Right lung (tissue), 2 donors: ENCODE measurements at regions not wholly inside any gene's neighbourhood (a gene's known extent, or its start where the extent isn't known, plus 50 kb on each side); places are given as distances from the start of the nearest gene placed in this dataset.

Experiments
- DNase-seq, 2 donors: peaks; one replicate each; pipeline ENCODE4 v3.0.0-alpha.2; 2013

DNA sequence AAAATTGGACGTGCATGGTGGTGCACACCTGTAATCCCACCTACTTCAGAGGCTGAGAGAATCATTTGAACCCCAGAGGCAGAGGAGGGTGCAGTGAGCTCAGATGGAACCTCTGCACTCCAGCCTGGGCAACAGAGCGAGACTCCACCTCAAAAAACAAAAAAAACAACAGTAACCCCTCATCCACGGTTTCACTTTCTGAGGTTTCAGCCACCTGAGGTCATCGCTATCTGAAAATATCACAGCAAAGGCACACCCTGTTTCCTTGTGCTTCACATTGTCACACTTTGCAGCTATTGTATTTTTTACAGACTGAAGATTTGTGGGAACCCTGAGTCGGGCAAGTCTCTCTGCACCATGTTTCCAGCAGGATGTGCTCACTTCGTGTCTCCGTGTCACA lies 54.1 kb upstream of the FOXQ1 start:
- DNase-seq = no peak

DNA sequence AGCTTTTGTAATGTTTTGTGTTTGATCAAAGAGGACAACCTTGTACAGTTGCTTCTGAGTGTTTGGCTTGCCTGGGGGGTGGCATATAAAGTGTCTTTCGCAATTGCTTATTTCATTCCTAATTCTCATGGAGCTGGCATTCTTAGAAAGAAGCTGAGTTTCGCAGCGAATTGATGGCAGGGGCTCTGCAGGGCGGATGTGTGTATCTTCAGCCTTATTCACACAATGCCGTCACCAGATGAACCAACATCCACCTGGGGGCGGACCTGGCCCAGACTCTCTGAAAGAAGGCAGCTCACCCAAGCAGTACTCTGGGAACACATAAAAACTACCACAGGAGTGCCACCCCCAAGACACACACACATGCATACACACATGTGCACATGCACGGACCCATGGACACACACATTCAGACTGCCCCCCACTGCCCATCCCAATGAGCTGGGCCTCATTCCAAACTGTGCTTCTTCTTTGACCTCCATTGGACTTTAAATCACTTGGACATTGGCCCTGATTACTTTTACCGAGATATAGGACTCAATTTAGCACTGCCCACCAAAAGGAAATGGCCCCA lies 55.4 kb upstream of the FOXQ1 start:
- no peak for DNase-seq

DNA sequence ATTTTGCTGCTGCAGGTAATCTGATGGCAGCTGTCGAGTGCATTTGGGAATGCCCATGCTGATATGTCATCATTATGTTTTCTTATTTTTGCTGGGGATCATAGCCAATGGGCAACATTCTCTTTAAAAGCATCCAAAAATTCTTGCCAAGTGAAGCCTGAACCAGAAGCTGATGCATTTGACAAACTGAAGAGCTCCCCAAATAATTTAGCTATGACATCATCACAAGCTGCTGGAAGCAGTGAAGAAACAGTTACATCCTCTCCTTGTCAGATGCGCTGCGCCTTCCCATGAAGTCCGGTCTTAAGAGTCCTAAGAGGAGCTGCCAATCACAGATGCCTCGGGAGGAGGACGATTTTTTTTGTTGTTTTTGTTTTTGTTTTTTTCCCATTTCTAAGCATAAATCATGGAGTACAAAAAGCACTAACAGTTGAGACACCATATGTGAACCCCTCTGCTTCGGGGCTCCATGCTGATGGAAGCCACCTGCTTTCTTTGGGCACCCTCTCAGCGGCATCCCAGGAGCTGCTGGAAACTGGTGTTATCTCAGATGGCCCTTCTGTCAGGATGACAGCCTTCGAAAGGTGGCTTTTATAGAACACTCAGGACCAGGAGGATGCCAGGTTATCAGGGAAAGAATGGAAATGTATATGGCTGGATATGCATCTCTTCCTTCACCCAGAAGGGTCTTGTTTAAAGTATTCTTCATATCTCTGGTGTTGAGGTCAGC lies 56.1 kb upstream of the FOXQ1 start:
- no peak for DNase-seq

DNA sequence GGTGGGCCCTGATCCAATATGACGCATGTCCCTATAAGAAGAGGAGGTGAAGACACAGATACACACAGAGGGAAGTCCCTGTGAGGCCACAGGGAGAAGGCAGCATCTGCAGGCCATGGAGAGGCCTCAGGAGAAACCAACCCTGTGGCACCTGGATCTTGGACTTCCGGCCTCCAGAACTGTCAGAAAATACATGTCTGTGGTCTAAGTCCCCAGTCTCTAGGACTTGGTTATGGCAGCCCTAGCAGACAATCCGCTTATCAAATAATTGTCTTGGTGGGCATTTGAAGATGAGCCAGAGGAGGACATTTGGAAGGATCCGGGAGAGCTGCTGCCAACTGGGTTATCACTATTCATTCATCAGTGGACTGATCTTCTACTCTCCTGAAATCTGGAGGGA lies 57.6 kb upstream of the FOXQ1 start:
- no peak for DNase-seq

DNA sequence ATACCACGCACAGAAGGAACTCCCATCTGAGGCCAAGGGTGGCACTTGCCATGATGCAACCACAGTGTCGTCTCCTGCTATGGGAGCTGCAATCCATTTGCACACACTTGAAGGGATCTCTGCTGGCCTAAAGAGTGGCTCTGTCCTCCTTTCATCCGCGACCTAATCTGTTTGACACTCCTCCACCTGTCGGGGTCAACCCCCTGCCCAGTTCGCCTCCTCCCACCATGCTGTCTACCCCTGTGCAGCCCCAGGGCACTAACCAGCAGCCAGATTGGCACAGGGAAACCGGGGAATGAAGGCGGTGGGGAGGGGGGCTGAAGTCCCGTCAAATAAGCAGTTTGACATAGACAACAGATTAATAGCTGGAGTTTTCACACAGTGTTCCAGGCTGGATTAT lies 58.1 kb upstream of the FOXQ1 start:
- DNase-seq = no peak

DNA sequence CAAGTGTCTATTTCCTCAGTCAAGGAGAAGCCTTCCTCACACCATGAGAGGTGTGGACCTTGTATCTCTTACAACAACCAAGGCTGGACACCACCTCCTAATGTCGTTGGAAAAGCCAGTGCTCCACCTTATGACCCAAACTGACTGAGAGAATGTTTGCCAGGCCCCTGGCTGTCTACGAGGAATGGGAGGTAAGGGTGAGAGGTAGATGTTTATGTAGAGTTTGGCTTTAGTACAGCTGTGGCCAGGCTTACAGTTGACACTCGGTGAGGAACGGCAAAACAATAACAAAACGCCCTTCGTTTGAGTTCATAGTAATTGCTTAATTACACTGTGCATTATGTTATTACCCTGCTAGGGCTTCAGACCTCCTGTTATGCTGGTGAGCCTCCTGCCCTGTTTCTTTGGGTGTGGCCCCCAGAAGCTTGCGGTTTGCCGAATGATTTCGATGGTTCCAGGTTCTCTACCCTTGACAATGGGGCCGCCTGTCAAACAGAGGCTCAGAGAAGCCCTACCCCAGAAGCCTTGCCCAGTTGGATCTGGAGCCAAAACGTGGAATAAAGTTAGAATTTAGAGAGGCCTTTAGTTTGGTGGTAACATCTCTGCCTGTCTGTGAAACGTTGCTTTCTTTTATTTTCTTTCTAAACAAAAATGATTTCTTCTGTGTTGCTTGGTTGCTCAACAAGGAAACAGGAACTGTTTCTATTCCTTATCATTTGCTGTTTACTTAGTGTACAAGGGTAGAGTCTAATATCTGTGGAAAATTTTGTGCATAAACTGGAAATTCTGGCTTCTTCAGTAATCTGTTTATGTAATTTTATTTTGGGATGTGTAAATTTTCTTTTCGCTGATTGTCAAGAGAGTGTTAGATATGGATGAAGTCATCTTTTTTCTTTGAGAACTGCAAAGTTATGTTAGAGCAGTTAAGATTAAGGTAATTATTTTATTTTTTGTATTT lies 60.4 kb upstream of the FOXQ1 start:
- peak in 1 of 2 donors; percentile 32 for DNase-seq

DNA sequence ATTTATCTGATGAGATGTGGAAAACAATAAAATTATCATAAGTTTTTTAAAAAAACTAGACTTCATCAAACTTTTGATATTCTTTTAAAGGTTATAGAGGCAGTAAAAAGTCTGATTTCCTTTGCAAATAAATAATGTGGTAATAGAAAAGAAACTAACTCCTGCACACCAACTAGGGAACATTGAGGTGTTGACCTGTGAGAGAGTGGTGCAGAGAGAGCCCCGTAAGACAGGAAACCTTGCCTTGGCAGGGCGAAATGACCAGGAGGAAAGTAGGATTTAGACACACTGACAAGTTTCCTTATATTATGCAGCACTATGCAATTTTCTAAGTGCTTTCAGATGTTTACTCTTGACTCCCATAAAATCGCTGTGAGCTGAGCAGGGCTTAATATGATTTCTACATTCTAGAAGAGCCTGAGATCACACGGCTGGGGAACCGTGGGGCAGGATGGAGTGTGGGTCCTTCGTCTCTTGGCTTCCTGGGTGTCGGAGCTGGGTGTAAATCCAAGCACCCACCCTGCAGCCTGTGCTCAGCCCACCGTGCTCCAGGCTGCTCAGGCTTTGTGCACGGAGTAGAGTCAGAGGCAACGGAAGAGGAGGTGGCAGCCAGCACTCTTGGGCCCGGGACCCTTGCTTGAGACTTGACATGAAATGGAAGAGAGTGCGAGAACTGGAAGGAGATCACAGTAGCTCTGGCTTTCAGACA lies 61.3 kb upstream of the FOXQ1 start:
- no peak for DNase-seq

DNA sequence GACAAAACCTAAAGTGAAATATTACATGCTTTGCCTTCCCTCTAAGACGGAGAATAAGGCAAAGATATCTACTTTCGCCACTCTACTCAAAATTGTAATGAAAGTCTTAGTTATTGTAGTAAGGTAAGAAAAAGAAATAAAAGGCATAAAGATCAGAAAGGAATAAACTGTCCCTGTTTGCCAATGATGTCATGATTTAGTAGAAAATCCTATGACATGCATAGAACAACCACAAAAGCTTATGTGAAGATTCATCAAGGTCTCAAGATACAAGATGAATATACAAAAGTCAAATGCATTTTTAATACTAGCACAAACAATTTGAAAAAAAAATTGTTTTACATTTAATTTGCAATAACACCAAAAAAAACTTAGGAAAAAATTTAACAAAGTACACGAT lies 64.0 kb upstream of the FOXQ1 start:
- no peak for DNase-seq

DNA sequence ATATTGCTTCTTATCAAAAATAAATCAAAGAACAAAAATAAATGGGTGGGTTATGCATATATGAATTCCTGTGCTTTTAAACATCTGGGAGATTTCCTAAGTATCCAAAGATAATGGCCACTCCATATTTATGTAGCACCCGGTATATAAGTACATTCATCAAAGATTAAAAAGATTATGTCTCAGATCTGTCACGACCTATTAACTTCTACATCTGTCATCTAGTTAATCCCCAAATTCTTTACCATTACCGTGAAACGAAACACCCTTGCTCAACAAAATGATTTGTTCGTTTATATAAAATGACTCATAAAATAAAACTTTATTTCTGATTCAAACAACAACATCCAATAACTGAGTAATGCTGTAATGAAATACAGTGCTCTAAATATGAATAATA lies 64.8 kb upstream of the FOXQ1 start:
- no peak for DNase-seq

DNA sequence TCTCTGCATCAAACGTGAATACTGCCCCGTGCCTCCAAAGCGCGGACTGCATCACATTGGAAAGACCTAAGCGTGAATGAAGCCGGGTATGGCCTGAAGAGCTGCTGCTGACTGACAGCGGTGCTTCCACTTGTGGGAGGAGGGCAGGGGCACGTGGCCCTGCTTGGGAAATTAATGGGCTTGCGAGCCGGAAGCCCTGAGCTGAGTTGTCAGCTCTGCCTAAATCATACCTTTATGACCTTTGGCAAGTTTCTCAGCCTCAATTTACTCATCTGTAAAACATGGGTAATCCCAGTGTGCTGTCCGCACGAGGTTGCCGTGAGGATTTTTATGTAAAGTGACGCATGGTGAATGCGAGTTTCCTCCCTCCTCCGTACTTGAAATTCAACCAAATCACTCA lies 67.0 kb upstream of the FOXQ1 start:
- DNase-seq = no peak

DNA sequence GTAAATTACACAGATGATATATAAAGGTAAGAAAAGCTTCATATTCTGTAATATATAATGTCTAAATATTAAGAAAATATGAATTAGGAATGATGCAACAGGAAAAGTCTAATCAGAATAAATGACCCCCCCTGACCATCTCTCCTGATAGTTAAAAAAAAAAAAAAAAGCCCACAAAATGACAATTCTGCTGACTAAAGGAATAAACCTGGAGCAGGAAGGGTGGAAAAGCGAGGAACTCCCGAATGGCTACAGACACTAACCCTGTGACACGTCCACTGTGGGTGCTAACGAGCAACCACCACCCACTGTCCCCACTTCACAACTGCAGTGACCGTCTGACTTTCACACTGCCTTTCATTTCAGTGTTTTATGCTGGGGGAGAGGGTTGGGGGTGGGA lies 67.6 kb upstream of the FOXQ1 start:
- no peak for DNase-seq

DNA sequence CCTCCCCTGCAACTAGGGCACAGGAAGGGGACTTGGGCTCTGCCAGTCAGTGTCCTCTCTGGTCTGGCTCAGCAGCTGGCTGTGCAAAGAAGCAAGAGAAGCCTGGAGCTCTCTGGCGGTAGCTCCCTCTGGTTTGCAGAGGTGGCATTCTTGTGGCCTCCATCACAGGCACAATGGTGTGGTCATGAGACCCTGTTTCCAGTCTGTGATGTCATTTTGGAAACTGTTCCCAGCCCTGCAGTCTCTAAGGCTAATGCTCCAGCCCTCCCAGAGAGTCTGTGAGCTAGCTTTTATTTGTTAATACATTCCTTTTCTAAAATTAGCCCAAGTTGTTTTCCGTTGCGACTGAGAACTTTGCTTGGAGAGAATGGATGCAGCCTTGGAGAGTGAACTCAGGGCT lies 69.5 kb upstream of the FOXQ1 start:
- peak in 1 of 2 donors; percentile 23 for DNase-seq

DNA sequence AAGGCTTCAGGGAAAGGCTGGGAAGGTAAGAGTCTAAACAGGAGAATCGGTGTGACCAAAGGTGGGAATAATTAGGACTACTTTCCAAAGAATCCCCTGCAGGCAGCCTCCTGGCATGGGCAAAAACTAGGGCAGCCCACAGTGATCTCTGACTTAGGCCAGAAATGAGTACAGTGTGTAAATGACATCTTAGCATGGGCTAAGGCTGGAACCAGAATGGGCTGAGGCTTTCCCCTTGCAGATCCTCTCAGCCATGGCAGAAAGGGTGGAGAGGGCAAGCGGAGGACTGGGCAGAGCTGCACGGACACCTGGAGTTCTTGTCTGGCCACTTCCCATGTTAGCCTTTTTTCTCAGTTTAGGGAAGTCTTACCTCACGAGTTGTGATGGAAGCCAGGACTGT lies 69.9 kb upstream of the FOXQ1 start:
- DNase-seq = no peak

DNA sequence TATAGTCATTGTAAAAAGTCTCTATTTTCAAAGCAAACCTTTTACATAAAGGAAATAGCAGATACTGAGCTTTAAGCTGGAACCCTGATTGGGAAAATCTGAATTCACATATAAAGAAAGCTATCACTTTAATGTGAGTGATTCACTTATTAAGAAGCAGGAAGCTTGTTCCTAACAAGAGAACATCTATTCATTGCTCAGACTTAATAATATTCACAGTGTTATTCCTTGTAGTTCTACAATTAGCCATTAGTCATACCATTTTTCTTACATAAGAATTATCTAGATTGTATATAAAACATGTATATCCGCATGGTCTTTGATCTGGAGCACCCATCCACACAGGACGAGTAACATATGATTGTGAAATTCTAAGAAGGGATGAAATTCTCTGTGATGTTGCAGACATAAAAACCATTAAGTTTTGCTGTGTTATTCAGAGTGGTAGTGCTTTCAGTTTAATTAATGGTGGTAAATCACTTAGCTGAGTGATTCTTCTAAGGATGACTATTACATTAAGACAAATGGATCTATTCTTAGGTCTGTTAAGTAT lies 71.1 kb upstream of the FOXQ1 start:
- no peak for DNase-seq

DNA sequence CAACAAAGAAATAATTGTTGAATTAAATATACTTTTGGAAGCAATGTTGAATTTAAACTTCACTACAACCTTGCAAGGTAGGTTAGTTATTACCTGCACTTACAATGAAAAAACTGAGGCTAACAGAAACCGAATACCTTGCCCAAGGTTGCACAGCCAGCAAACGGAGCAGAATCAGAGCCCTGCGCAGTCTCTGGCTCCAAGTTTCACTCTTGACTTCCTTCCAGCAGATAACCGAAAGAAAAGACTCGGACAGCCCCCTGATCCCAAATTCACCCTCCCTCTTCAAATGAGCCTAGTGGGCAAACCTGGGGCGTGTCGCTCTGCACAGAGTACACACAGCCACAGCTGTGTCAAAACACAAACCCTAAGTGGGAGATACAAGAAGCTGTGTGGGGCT lies 72.1 kb upstream of the FOXQ1 start:
- DNase-seq = no peak

DNA sequence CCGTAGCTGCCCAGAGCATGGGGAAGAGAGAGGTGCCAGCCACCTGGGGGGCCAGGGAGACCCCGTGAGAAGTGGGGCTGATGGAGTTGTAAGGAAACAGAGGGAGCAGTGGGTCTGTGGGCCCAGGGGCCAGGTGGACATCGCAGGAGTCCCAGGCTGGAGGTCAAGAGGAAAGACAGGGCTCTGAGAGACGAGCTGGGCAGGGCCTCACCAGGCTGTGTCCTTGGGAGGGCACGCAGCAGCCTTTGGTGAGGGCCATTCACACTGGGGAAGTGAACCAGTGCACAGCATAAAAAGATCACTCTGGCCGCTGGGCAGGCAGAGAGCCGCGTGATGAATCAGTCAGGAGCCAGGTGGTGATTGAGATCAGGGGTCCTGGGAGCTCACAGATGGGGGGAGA lies 73.9 kb upstream of the FOXQ1 start:
- no peak for DNase-seq

DNA sequence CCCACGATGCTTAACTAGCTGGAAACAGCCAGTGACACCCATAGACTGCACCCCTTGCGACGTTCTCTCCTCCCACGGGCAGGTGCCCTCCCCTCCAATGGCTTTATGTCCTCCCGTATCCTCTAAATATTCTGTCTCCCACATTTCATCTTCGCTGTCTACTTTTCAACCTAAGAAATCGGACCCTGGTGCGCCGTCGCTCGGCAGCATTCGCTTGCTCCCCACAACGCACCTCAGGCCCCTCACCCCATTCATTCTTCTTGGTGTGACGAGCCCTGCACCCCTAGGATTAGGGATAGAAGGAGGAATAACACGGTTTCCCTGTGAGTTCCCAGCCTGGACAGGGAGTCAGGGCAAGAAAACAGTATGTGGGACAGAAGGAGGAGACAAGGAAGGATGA lies 74.3 kb upstream of the FOXQ1 start:
- no peak for DNase-seq

DNA sequence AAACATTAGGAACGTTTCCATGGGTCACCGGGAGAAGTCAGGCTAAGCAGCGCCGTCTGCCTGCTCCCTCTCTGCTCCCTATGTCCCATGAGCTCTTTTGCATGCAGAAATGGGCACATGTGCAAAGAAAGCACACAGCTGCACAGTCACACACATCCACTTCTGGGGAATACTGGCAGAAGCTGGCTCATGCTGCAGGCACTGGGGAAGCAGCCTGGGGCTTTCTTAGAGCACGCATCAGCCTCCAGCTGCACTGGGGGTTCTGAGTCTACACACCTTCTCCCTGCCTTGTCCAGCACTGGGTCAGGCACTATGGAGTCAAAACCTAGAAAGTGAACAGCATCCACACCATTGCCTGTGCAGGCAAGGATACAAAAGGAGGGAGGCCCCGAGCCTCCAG lies 76.1 kb upstream of the FOXQ1 start:
- DNase-seq = no peak

DNA sequence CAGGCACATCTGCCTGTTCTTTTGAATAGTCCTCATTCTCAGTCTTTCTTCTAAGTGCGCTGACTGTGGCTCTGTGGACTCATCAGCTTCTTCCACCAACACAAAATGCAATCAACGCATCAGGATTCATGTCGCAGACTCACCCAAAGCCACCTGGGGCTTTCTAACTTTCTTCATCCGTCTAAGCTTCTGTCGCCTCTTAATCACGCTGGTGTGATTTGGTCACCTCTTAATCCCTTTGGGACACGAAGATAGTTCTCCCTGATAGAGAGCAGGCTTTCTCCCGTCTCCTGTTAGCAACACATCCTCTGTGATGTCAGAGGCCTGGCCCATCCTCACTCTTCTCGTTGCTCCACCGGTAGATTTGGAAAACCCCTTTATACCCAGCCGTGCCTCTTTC lies 78.0 kb upstream of the FOXQ1 start:
- no peak for DNase-seq

DNA sequence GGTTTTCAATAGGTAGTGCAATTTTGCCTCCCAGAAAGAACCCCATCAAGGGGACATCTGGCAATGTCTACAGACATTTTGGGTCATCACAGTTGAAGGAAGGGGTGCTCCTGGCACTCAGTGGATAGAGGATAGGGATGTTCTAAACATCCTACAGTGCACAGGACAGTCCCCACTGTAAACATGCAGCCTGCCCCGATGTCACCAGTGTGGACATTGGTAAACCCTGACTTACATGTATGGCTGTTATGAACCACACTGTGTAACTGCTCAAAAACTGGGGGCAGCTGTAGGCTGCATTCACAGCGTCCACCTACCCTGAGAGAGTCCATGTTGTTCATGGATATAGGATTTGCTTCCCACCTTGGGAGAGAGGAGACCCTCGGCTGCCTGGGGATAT lies 79.3 kb upstream of the FOXQ1 start:
- DNase-seq = no peak

DNA sequence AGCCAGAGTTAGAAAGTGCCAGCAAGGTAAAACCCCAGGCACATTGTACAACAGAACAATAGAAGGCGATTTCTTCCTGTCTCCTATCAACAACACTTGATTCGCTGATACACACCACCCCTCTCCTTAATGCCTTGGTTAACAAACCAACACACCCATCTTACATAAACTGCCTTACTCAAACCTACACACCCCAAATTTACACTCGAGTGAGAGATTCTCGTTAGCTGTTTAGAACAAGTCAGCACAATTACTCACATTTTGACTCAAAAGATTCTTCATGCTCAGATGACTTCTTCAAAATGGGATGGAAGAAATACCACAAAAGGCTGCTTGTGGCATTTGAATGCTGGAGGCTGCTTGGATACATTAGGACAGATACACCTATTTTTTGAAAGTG lies 80.0 kb upstream of the FOXQ1 start:
- no peak for DNase-seq
